GM12892 (cell line): ENCODE measurements at regions not wholly inside any gene's neighbourhood (a gene's known extent, or its start where the extent isn't known, plus 50 kb on each side); places are given as distances from the start of the nearest gene placed in this dataset.

ENCODE experiments used
- POLR2A ChIP-seq: IDR thresholded peaks from 2 replicates; pipeline ENCODE4 v1.6.1; 2011; ENCODE audit warnings: low read depth, low read length, control low read depth
- POLR2AphosphoS5 ChIP-seq: IDR thresholded peaks from 2 replicates; pipeline ENCODE4 v1.6.1; 2011; ENCODE audit warnings: low read depth, low read length, control low read depth
- TAF1 ChIP-seq: IDR thresholded peaks from 2 replicates; pipeline ENCODE4 v1.6.1; 2011; ENCODE audit warnings: low read depth, mild to moderate bottlenecking, control low read depth, low read length, borderline replicate concordance

DNA sequence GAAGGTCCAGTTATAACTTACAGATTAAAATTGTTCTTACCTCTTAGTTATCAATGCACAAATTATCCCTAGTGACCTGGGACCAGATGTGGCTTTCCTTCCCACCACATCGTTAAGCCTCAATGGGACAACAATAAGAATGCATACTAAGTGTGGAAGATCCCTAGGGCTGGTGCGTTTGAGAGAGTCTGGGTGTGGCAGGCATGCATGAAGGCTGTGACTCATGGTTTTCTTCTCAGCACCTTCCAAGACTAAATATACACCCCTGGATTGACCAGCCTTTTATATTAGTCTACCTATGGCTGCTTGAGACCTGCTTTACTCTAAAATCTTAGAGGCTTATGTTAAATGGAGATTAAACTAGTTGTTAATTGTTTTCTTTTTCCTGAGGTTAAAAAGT lies 261.7 kb upstream of the SLC14A2 start:
- no peak for TF ChIP-seq POLR2AphosphoS5
- TF ChIP-seq POLR2A = no peak
- TF ChIP-seq TAF1 = no peak
